Prostate gland (tissue), 2 donors: ENCODE measurements at regions not wholly inside any gene's neighbourhood (a gene's known extent, or its start where the extent isn't known, plus 50 kb on each side); places are given as distances from the start of the nearest gene placed in this dataset.

Experiments used
- DNase-seq: peaks from one replicate; pipeline ENCODE4 v3.0.0-alpha.2; 2019; ENCODE audit warnings: low spot score
- H3K27ac ChIP-seq, 2 donors: fragments of 200-600 bp; sonication (generic); 2 replicates each; pipeline ENCODE4 v1.5.1; 2017 to 2019
- H3K27me3 ChIP-seq: fragments of 200-600 bp; sonication (generic); replicated peaks from 2 replicates; pipeline ENCODE4 v1.5.1; 2019; ENCODE audit not compliant: insufficient read depth
- H3K36me3 ChIP-seq, 2 donors: fragments of 200-600 bp; sonication (generic); 1 replicate in 1 of 2; 2 replicates in 1 of 2; pipeline versions ENCODE4 v1.5.1 to v1.8.1; 2017 to 2019
- H3K4me1 ChIP-seq: fragments of 200-600 bp; sonication (generic); replicated peaks from 2 replicates; pipeline ENCODE4 v1.5.1; 2019
- H3K4me3 ChIP-seq, 2 donors: fragments of 200-600 bp; sonication (generic); 2 replicates each; pipeline ENCODE4 v1.5.1; 2017 to 2019
- H3K9me3 ChIP-seq: fragments of 200-600 bp; sonication (generic); 2 replicates; pipeline ENCODE4 v1.5.1; 2017
- CTCF ChIP-seq, 4 experiments: fragments of 200-600 bp in 2 of 4; fragments of 450-650 bp in 2 of 4; sonication (generic) in 2 of 4; IDR thresholded peaks; 1 replicate in 3 of 4; 2 replicates in 1 of 4; pipeline ENCODE4 v1.5.1; 2016 to 2019; ENCODE audit warnings: antibody characterized with exemption in 4 of 4, mild to moderate bottlenecking in 2 of 4, moderate library complexity in 2 of 4
- POLR2A ChIP-seq: fragments of 450-650 bp; IDR thresholded peaks from one replicate; pipeline ENCODE4 v1.6.1; 2016; ENCODE audit warnings: antibody characterized with exemption, mild to moderate bottlenecking
- POLR2AphosphoS5 ChIP-seq: sonication (generic); formaldehyde crosslinking; IDR thresholded peaks from one replicate; pipeline ENCODE4 v1.6.1; 2017; ENCODE audit warnings: antibody characterized with exemption
- WGBS: methylation state at CpG from one replicate; pipeline ENCODE4 v1.1.5; 2018; 5-methylcytosine and 5-hydroxymethylcytosine counted together
- intact Hi-C: fragments of 100-400 bp; cut with DNase I; formaldehyde crosslinking; loops from one replicate; pipeline ENCODE4 v1.14.2; 2022

- WGBS, result 35% methylated on average over 1 of the region's 1 CpG
- H3K4me1 ChIP-seq, result no peaks in the 10 kb centered on the region
- intact Hi-C loops, result no loop called here
Measured at GRCh38 chr17:53166731-53167130, 656.0 kb upstream of the KIF2B start.

GRCh38 chr17:53150101-53150698 lies 672.5 kb upstream of the KIF2B start:
- Histone ChIP-seq H3K9me3 (no peaks in the 10 kb centered on the region), H3K27me3 (no peaks in the 10 kb centered on the region), H3K27ac (no peak overlapping the region), H3K36me3 (no peaks in the 10 kb centered on the region), H3K4me3 (no peak overlapping the region), H3K4me1 (no peaks in the 10 kb centered on the region)
- 76% methylated on average over 2 of the region's 2 CpGs for WGBS
- TF ChIP-seq CTCF (IDR thresholded peaks at IDR 0.05) (peak in 1 of 4 experiments; percentile 20), POLR2AphosphoS5 (no peak), POLR2A (no peak)
- DNase-seq, result no peak
- intact Hi-C loops, result no loop called here

More at GRCh38 chr17:53166731-53167130, 656.0 kb upstream of the KIF2B start:
- H3K9me3 ChIP-seq, result no peaks in the 10 kb centered on the region
- no peak for DNase-seq
- TF ChIP-seq CTCF (IDR thresholded peaks at IDR 0.05) (no peak), POLR2AphosphoS5 (no peak), POLR2A (no peak)
- H3K27me3 ChIP-seq, result no peaks in the 10 kb centered on the region
- H3K36me3 ChIP-seq, result no peaks in the 10 kb centered on the region
- no peak overlapping the region for H3K4me3 ChIP-seq
- H3K27ac ChIP-seq, result no peak overlapping the region

- intact Hi-C loops, result no loop called here
- Histone ChIP-seq H3K4me3 (no peak overlapping the region), H3K4me1 (no peaks in the 10 kb centered on the region), H3K9me3 (no peaks in the 10 kb centered on the region), H3K27me3 (peaks cover 2% of the 10 kb centered on the region), H3K36me3 (no peaks in the 10 kb centered on the region), H3K27ac (no peak overlapping the region)
- no peak for DNase-seq
- TF ChIP-seq POLR2AphosphoS5 (no peak), POLR2A (no peak)
- WGBS, result 87% methylated on average over 3 of the region's 3 CpGs
Measured at GRCh38 chr17:53149316-53149715, 673.4 kb upstream of the KIF2B start.

GRCh38 chr17:53148058-53148457 lies 674.7 kb upstream of the KIF2B start:
- no peaks in the 10 kb centered on the region for H3K36me3 ChIP-seq
- DNase-seq, result no peak
- no peak overlapping the region for H3K27ac ChIP-seq
- intact Hi-C loops, result no loop called here
- no peak overlapping the region for H3K4me3 ChIP-seq
- WGBS, result 91% methylated on average over 1 of the region's 1 CpG
- TF ChIP-seq CTCF (IDR thresholded peaks at IDR 0.05), result no peak
- TF ChIP-seq POLR2AphosphoS5, result no peak
- TF ChIP-seq POLR2A, result no peak
- H3K27me3 ChIP-seq, result peaks cover 2% of the 10 kb centered on the region
- H3K4me1 ChIP-seq, result no peaks in the 10 kb centered on the region
- H3K9me3 ChIP-seq, result no peaks in the 10 kb centered on the region

- WGBS, result 67% methylated on average over 3 of the region's 3 CpGs
- DNase-seq, result no peak
- TF ChIP-seq POLR2A, result no peak
- no peak for TF ChIP-seq POLR2AphosphoS5
- TF ChIP-seq CTCF (IDR thresholded peaks at IDR 0.05), result no peak
Measured at GRCh38 chr17:53142890-53143289, 679.8 kb upstream of the KIF2B start.

More at GRCh38 chr17:53142890-53143289, 679.8 kb upstream of the KIF2B start:
- Histone ChIP-seq H3K9me3 (no peaks in the 10 kb centered on the region), H3K27ac (no peak overlapping the region), H3K4me1 (no peaks in the 10 kb centered on the region), H3K27me3 (peaks cover 2% of the 10 kb centered on the region), H3K36me3 (no peaks in the 10 kb centered on the region), H3K4me3 (no peak overlapping the region)
- intact Hi-C loops, result no loop called here
